ENCODE measurements at regions not wholly inside any gene's neighbourhood (a gene's known extent, or its start where the extent isn't known, plus 50 kb on each side); places are given as distances from the start of the nearest gene placed in this dataset.

DNA sequence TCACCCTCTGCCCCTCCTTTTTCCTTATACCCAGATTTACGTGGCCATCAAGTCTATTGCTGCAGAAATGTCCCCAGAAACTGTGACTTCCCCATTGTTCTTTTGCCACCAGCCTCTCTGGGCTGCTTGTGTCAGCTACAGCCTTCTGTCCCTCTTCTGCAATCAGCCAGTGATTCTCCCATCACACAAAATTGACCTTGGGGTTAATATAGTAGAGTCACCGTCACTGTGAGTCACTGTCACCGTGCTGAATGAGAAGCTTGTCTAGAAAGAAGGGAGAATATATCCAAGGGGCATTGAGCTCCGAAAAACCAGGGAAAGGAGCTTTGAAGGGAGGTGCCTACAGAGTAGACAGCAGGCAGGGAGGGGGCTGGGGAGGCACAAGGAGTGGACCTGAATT is 290.5 kb downstream of the HAPSTR1 start:
- no peak overlapping the region for H3K4me2 ChIP-seq (ENCODE audit: low read length)
- no peaks in the 10 kb centered on the region for H3K79me2 ChIP-seq (ENCODE audit: insufficient read depth, low read length)
- H3K36me3 ChIP-seq (ENCODE audit: insufficient read depth, low read length): no peaks in the 10 kb centered on the region
- H3K4me3 ChIP-seq (ENCODE audit: low read depth, low read length, poor library complexity, severe bottlenecking): no peak overlapping the region
- H4K20me1 ChIP-seq (ENCODE audit: insufficient read depth, low read length): no peaks in the 10 kb centered on the region
- no peak overlapping the region for H2AFZ ChIP-seq (ENCODE audit: low read length)
- no peaks in the 10 kb centered on the region for H3K4me1 ChIP-seq (ENCODE audit: insufficient read depth, low read length, severe bottlenecking)
- H3K27me3 ChIP-seq (ENCODE audit: insufficient read depth, low read length): no peaks in the 10 kb centered on the region
- H3K27ac ChIP-seq (ENCODE audit: low read depth, low read length, poor library complexity, severe bottlenecking): no peak overlapping the region
- H3K9ac ChIP-seq (ENCODE audit: low read length): no peak overlapping the region
- H3F3A ChIP-seq (ENCODE audit: insufficient read depth, low read length): no peaks in the 10 kb centered on the region
- no peaks in the 10 kb centered on the region for H3K9me3 ChIP-seq (ENCODE audit: low read length)
- no peak for TF ChIP-seq EZH2 (IDR thresholded peaks at IDR 0.05; ENCODE audit: borderline replicate concordance, low read length)
- TF ChIP-seq, protein P1, sequence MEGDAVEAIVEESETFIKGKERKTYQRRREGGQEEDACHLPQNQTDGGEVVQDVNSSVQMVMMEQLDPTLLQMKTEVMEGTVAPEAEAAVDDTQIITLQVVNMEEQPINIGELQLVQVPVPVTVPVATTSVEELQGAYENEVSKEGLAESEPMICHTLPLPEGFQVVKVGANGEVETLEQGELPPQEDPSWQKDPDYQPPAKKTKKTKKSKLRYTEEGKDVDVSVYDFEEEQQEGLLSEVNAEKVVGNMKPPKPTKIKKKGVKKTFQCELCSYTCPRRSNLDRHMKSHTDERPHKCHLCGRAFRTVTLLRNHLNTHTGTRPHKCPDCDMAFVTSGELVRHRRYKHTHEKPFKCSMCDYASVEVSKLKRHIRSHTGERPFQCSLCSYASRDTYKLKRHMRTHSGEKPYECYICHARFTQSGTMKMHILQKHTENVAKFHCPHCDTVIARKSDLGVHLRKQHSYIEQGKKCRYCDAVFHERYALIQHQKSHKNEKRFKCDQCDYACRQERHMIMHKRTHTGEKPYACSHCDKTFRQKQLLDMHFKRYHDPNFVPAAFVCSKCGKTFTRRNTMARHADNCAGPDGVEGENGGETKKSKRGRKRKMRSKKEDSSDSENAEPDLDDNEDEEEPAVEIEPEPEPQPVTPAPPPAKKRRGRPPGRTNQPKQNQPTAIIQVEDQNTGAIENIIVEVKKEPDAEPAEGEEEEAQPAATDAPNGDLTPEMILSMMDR (IDR thresholded peaks at IDR 0.05; ENCODE audit: low read length): no peak
- no peaks in the 10 kb centered on the region for H3K9me2 ChIP-seq (ENCODE audit: low read depth, low read length)

- H3K9me3 ChIP-seq (ENCODE audit: low read length): 0 out of 2 replicates have a peak, but pooled peaks cover 4% of the 10 kb centered on the region
- no peak overlapping the region for H3K4me2 ChIP-seq (ENCODE audit: low read length)
- H3K36me3 ChIP-seq (ENCODE audit: insufficient read depth, low read length): no peaks in the 10 kb centered on the region
- no peak overlapping the region for H3K27ac ChIP-seq (ENCODE audit: low read depth, low read length, poor library complexity, severe bottlenecking)
- no peak overlapping the region for H3K4me3 ChIP-seq (ENCODE audit: low read depth, low read length, poor library complexity, severe bottlenecking)
- H2AFZ ChIP-seq (ENCODE audit: low read length): no peak overlapping the region
- no peaks in the 10 kb centered on the region for H3K9me2 ChIP-seq (ENCODE audit: low read depth, low read length)
- H3K4me1 ChIP-seq (ENCODE audit: insufficient read depth, low read length, severe bottlenecking): no peaks in the 10 kb centered on the region
- H3K9ac ChIP-seq (ENCODE audit: low read length): no peak overlapping the region
- no peaks in the 10 kb centered on the region for H3K27me3 ChIP-seq (ENCODE audit: insufficient read depth, low read length)
- H3F3A ChIP-seq (ENCODE audit: insufficient read depth, low read length): no peaks in the 10 kb centered on the region
- H4K20me1 ChIP-seq (ENCODE audit: insufficient read depth, low read length): no peaks in the 10 kb centered on the region
- TF ChIP-seq, protein P1 (IDR thresholded peaks at IDR 0.05; ENCODE audit: low read length): no peak
- no peak for TF ChIP-seq EZH2 (IDR thresholded peaks at IDR 0.05; ENCODE audit: borderline replicate concordance, low read length)
- H3K79me2 ChIP-seq (ENCODE audit: insufficient read depth, low read length): no peaks in the 10 kb centered on the region
Observed at GRCh38 chr16:9383281-9383680, 291.8 kb downstream of the HAPSTR1 start.

DNA sequence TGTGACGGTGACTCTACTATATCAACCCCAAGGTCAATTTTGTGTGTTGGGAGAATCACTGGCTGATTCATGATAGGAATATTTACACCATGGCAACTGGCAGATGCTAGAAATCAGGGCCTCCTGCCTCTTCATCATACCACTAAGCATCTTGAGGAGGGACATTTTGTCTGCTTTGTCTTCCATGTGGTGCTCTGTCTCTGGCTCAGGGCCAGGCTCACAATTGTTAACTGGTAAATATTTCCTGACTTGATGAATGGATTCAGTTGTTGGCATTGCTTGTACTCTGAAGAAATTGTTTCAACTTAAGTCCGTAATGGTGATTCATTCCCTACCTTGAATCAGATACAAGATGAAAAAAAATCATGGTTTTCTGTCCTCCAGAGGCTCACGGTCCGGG is 292.7 kb downstream of the HAPSTR1 start:
- Histone ChIP-seq H3K4me3 (ENCODE audit: low read depth, low read length, poor library complexity, severe bottlenecking) (no peak overlapping the region), H3K9me2 (ENCODE audit: low read depth, low read length) (no peaks in the 10 kb centered on the region), H3K9ac (ENCODE audit: low read length) (no peak overlapping the region), H3K4me2 (ENCODE audit: low read length) (no peak overlapping the region), H3K27me3 (ENCODE audit: insufficient read depth, low read length) (no peaks in the 10 kb centered on the region), H3F3A (ENCODE audit: insufficient read depth, low read length) (no peaks in the 10 kb centered on the region), H2AFZ (ENCODE audit: low read length) (no peak overlapping the region), H4K20me1 (ENCODE audit: insufficient read depth, low read length) (no peaks in the 10 kb centered on the region), H3K36me3 (ENCODE audit: insufficient read depth, low read length) (no peaks in the 10 kb centered on the region), H3K4me1 (ENCODE audit: insufficient read depth, low read length, severe bottlenecking) (no peaks in the 10 kb centered on the region), H3K27ac (ENCODE audit: low read depth, low read length, poor library complexity, severe bottlenecking) (no peak overlapping the region), H3K79me2 (ENCODE audit: insufficient read depth, low read length) (no peaks in the 10 kb centered on the region), H3K9me3 (ENCODE audit: low read length) (0 out of 2 replicates have a peak, but pooled peaks cover 4% of the 10 kb centered on the region)
- TF ChIP-seq, protein P1 (IDR thresholded peaks at IDR 0.05; ENCODE audit: low read length): no peak
- TF ChIP-seq EZH2 (IDR thresholded peaks at IDR 0.05; ENCODE audit: borderline replicate concordance, low read length): no peak

Measured in OCI-LY1 (cell line).